Neural progenitor cell (in vitro differentiated cells): ENCODE measurements at regions not wholly inside any gene's neighbourhood (a gene's known extent, or its start where the extent isn't known, plus 50 kb on each side); places are given as distances from the start of the nearest gene placed in this dataset.

Experiments
- DNase-seq: peaks from one replicate; pipeline ENCODE4 v3.0.0-alpha.2; 2016; ENCODE audit warnings: low spot score
- H2AFZ ChIP-seq: fragments of 200-600 bp; sonication (generic); replicated peaks from 2 replicates; pipeline ENCODE4 v1.6.1; 2016; ENCODE audit warnings: antibody characterized with exemption
- H3F3A ChIP-seq: fragments of 200-600 bp; sonication (generic); 2 replicates; pipeline ENCODE4 v1.6.1; 2016; ENCODE audit warnings: antibody characterized with exemption, low read depth
- H3K27ac ChIP-seq: fragments of 200-600 bp; sonication (generic); 2 replicates; pipeline ENCODE4 v1.5.1; 2016; ENCODE audit warnings: mild to moderate bottlenecking
- H3K27me3 ChIP-seq: fragments of 200-600 bp; sonication (generic); 2 replicates; pipeline ENCODE4 v1.6.1; 2016; ENCODE audit warnings: mild to moderate bottlenecking, moderate library complexity
- H3K36me3 ChIP-seq: fragments of 200-600 bp; sonication (generic); 2 replicates; pipeline ENCODE4 v1.5.1; 2016
- H3K4me1 ChIP-seq: fragments of 200-600 bp; sonication (generic); 2 replicates; pipeline ENCODE4 v1.6.1; 2016; ENCODE audit warnings: mixed run types
- H3K4me2 ChIP-seq: fragments of 200-600 bp; sonication (generic); 2 replicates; pipeline ENCODE4 v1.6.1; 2016
- H3K4me3 ChIP-seq: fragments of 200-600 bp; sonication (generic); 2 replicates; pipeline ENCODE4 v1.5.1; 2016
- H3K79me2 ChIP-seq: fragments of 200-600 bp; sonication (generic); 2 replicates; pipeline ENCODE4 v1.6.1; 2016; ENCODE audit warnings: low read depth
- H3K9ac ChIP-seq: fragments of 200-600 bp; sonication (generic); 2 replicates; pipeline ENCODE4 v1.6.1; 2016
- H3K9me3 ChIP-seq: fragments of 200-600 bp; sonication (generic); 2 replicates; pipeline ENCODE4 v1.5.1; 2016; ENCODE audit warnings: low read depth
- H4K20me1 ChIP-seq: fragments of 200-600 bp; sonication (generic); 2 replicates; pipeline ENCODE4 v1.6.1; 2016; ENCODE audit warnings: low read depth
- H3K27ac Mint-ChIP-seq: 3 replicates; pipeline ENCODE4 v1.8.0; 2021; ENCODE audit warnings: mixed read lengths
- H3K27me3 Mint-ChIP-seq: 2 replicates; pipeline ENCODE4 v1.8.0; 2022; ENCODE audit warnings: low read depth, mild to moderate bottlenecking, inconsistent platforms, moderate library complexity, mixed read lengths; ENCODE audit not compliant: insufficient read depth
- H3K36me3 Mint-ChIP-seq: 3 replicates; pipeline ENCODE4 v1.8.0; 2021; ENCODE audit warnings: mixed read lengths
- H3K4me1 Mint-ChIP-seq: 3 replicates; pipeline ENCODE4 v1.8.0; 2021; ENCODE audit warnings: mixed read lengths
- H3K4me3 Mint-ChIP-seq: 3 replicates; pipeline ENCODE4 v1.8.0; 2021; ENCODE audit warnings: mild to moderate bottlenecking, moderate library complexity, mixed read lengths
- H3K9me3 Mint-ChIP-seq: 3 replicates; pipeline ENCODE4 v1.8.0; 2020; ENCODE audit warnings: mixed read lengths
- EZH2 ChIP-seq: fragments of 200-600 bp; sonication (generic); IDR thresholded peaks from 2 replicates; pipeline ENCODE4 v1.6.1; 2017; ENCODE audit warnings: antibody characterized with exemption, mild to moderate bottlenecking, moderate library complexity
- EZH2phosphoT487 ChIP-seq: fragments of 200-600 bp; sonication (generic); IDR thresholded peaks from 2 replicates; pipeline ENCODE4 v1.6.1; 2017; ENCODE audit warnings: antibody characterized with exemption
- TF ChIP-seq, protein P1 (sequence below): fragments of 200-600 bp; sonication (generic); IDR thresholded peaks from 2 replicates; pipeline ENCODE4 v1.5.1; 2017; ENCODE audit warnings: antibody characterized with exemption, mild to moderate bottlenecking

- no peak overlapping the region for H3K27ac ChIP-seq
- H3K9me3 Mint-ChIP-seq = peaks cover 17% of the 10 kb centered on the region
- H3K27ac Mint-ChIP-seq = no peak overlapping the region
- H3K4me1 Mint-ChIP-seq = peaks cover 17% of the 10 kb centered on the region
- H3F3A ChIP-seq = no peaks in the 10 kb centered on the region
- no peak for DNase-seq
- no peak overlapping the region for H2AFZ ChIP-seq
- no peaks in the 10 kb centered on the region for H3K9me3 ChIP-seq
- no peaks in the 10 kb centered on the region for H4K20me1 ChIP-seq
- TF ChIP-seq, protein P1, sequence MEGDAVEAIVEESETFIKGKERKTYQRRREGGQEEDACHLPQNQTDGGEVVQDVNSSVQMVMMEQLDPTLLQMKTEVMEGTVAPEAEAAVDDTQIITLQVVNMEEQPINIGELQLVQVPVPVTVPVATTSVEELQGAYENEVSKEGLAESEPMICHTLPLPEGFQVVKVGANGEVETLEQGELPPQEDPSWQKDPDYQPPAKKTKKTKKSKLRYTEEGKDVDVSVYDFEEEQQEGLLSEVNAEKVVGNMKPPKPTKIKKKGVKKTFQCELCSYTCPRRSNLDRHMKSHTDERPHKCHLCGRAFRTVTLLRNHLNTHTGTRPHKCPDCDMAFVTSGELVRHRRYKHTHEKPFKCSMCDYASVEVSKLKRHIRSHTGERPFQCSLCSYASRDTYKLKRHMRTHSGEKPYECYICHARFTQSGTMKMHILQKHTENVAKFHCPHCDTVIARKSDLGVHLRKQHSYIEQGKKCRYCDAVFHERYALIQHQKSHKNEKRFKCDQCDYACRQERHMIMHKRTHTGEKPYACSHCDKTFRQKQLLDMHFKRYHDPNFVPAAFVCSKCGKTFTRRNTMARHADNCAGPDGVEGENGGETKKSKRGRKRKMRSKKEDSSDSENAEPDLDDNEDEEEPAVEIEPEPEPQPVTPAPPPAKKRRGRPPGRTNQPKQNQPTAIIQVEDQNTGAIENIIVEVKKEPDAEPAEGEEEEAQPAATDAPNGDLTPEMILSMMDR = no peak
- TF ChIP-seq EZH2phosphoT487 (no peak), EZH2 (no peak)
- H3K4me1 ChIP-seq = no peaks in the 10 kb centered on the region
- H3K27me3 ChIP-seq = no peaks in the 10 kb centered on the region
- H3K36me3 Mint-ChIP-seq = peaks cover 7% of the 10 kb centered on the region
- H3K27me3 Mint-ChIP-seq = no peaks in the 10 kb centered on the region
- H3K4me3 Mint-ChIP-seq = no peak overlapping the region
- no peaks in the 10 kb centered on the region for H3K36me3 ChIP-seq
- H3K79me2 ChIP-seq = no peaks in the 10 kb centered on the region
- H3K4me3 ChIP-seq = no peak overlapping the region
- H3K4me2 ChIP-seq = no peak overlapping the region
- no peak overlapping the region for H3K9ac ChIP-seq
These were observed 328.3 kb upstream of the AGTR1 start for GRCh38 chr3:148369381-148369780.

DNA sequence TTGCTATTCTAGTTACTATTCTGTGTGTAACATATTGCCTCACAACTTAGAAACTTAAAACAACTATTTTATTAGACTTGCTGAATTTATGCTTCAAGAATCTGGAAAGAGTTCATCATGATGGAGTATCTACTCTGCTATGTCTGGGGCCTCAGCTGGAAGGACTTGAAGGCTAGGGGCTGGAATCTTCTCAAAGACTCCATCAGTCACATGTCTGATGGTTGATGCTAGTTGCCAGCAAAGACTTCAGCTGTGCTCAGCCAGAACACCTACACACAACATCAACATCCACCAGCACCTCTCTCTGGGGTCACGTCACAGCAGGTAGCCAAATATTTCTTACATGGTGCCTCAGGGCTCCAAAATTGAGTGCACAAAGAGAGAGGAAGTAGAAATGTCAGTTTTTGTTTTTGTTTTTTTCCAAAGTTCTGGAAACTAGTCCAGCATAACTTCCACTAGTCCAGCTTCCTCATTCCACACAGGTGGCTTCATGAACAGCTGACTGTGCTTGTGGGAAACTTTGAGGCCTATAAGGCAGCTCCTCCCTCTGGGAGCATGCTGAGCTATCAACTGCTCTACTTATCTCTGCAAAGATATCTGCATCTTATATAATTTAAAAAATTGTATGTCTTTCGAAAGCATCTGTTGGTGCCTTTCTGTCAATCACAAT lies 325.4 kb upstream of the AGTR1 start:
- Histone ChIP-seq H3K27me3 (no peaks in the 10 kb centered on the region), H3K9me3 (no peaks in the 10 kb centered on the region), H3K9ac (no peak overlapping the region), H3K27ac (no peak overlapping the region), H3K4me2 (no peak overlapping the region), H3K36me3 (no peaks in the 10 kb centered on the region), H4K20me1 (no peaks in the 10 kb centered on the region), H3F3A (no peaks in the 10 kb centered on the region), H3K4me3 (no peak overlapping the region), H3K79me2 (no peaks in the 10 kb centered on the region), H3K4me1 (no peaks in the 10 kb centered on the region), H2AFZ (no peak overlapping the region)
- H3K4me1 Mint-ChIP-seq = peaks cover 7% of the 10 kb centered on the region
- TF ChIP-seq EZH2 (no peak), EZH2phosphoT487 (no peak)
- TF ChIP-seq, protein P1 = no peak
- H3K36me3 Mint-ChIP-seq = no peaks in the 10 kb centered on the region
- peaks cover 5% of the 10 kb centered on the region for H3K9me3 Mint-ChIP-seq
- no peaks in the 10 kb centered on the region for H3K27me3 Mint-ChIP-seq
- no peak overlapping the region for H3K4me3 Mint-ChIP-seq
- H3K27ac Mint-ChIP-seq = no peak overlapping the region
- DNase-seq = no peak

DNA sequence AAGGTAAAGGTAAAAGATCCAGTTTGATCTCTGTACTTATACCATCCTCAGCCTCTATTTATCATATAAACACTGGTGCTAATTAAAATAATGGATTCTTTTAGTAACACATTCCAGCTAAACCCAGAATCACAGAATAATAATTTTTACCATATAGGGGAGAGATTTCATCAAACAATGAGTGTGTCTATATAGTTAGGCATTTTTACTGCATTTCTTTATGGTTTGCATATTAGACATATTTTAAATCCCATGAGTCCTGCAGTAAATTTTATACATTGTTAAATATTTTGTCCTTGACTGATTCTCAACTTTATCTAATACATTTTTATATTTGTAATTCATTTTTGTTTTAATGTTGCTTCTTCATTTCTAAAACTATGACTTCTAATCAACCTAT lies 323.7 kb upstream of the AGTR1 start:
- H3K4me3 Mint-ChIP-seq = no peak overlapping the region
- peaks cover 5% of the 10 kb centered on the region for H3K9me3 Mint-ChIP-seq
- no peaks in the 10 kb centered on the region for H3K36me3 ChIP-seq
- H3K9me3 ChIP-seq = no peaks in the 10 kb centered on the region
- H3F3A ChIP-seq = no peaks in the 10 kb centered on the region
- no peaks in the 10 kb centered on the region for H4K20me1 ChIP-seq
- no peaks in the 10 kb centered on the region for H3K79me2 ChIP-seq
- H3K9ac ChIP-seq = no peak overlapping the region
- no peaks in the 10 kb centered on the region for H3K36me3 Mint-ChIP-seq
- no peaks in the 10 kb centered on the region for H3K27me3 ChIP-seq
- H3K27ac Mint-ChIP-seq = no peak overlapping the region
- peaks cover 6% of the 10 kb centered on the region for H3K4me1 Mint-ChIP-seq
- no peaks in the 10 kb centered on the region for H3K27me3 Mint-ChIP-seq
- no peak overlapping the region for H3K4me3 ChIP-seq
- H3K4me2 ChIP-seq = no peak overlapping the region
- H2AFZ ChIP-seq = no peak overlapping the region
- TF ChIP-seq, protein P1 = no peak
- TF ChIP-seq EZH2phosphoT487 (no peak), EZH2 (no peak)
- no peak overlapping the region for H3K27ac ChIP-seq
- no peak for DNase-seq
- H3K4me1 ChIP-seq = no peaks in the 10 kb centered on the region
